NB4 (cell line): ENCODE measurements at regions not wholly inside any gene's neighbourhood (a gene's known extent, or its start where the extent isn't known, plus 50 kb on each side); places are given as distances from the start of the nearest gene placed in this dataset.

Source experiments
- CTCF ChIP-seq: IDR thresholded peaks from one replicate; pipeline ENCODE4 v1.5.1; 2012; ENCODE audit warnings: low read depth, low read length
- MAX ChIP-seq: IDR thresholded peaks from 2 replicates; pipeline ENCODE4 v1.6.1; 2011; ENCODE audit warnings: low read depth, low read length
- MYC ChIP-seq: IDR thresholded peaks from 2 replicates; pipeline ENCODE4 v1.6.1; 2011; ENCODE audit warnings: low read depth, low read length
- POLR2A ChIP-seq: IDR thresholded peaks from 2 replicates; pipeline ENCODE4 v1.6.1; 2011; ENCODE audit warnings: mild to moderate bottlenecking; ENCODE audit not compliant: insufficient read length; ENCODE audit errors: extremely low read depth

GRCh38 chr16:87086156-87086555 lies 231.0 kb downstream of the C16orf95 start:
- no peak for TF ChIP-seq CTCF
- TF ChIP-seq POLR2A = no peak
- no peak for TF ChIP-seq MAX
- TF ChIP-seq MYC = no peak
